Glutamatergic neuron (in vitro differentiated cells): ENCODE measurements at regions not wholly inside any gene's neighbourhood (a gene's known extent, or its start where the extent isn't known, plus 50 kb on each side); places are given as distances from the start of the nearest gene placed in this dataset.

Experiments
- DNase-seq: peaks from one replicate; pipeline ENCODE4 v3.0.0; 2022
- H3K27ac Mint-ChIP-seq: one replicate; pipeline ENCODE4 v1.8.0; 2020; ENCODE audit warnings: mild to moderate bottlenecking, mixed read lengths, inconsistent platforms; ENCODE audit not compliant: unreplicated experiment
- H3K27me3 Mint-ChIP-seq: one replicate; pipeline ENCODE4 v1.8.0; 2020; ENCODE audit warnings: mild to moderate bottlenecking, moderate library complexity, mixed read lengths, inconsistent platforms; ENCODE audit not compliant: unreplicated experiment
- H3K36me3 Mint-ChIP-seq: one replicate; pipeline ENCODE4 v1.8.0; 2020; ENCODE audit warnings: mild to moderate bottlenecking, mixed read lengths, inconsistent platforms; ENCODE audit not compliant: unreplicated experiment
- H3K4me1 Mint-ChIP-seq: one replicate; pipeline ENCODE4 v1.8.0; 2020; ENCODE audit warnings: mild to moderate bottlenecking, low read depth, mixed read lengths, inconsistent platforms; ENCODE audit not compliant: unreplicated experiment
- H3K4me3 Mint-ChIP-seq: one replicate; pipeline ENCODE4 v1.8.0; 2020; ENCODE audit warnings: mild to moderate bottlenecking, mixed read lengths, inconsistent platforms; ENCODE audit not compliant: unreplicated experiment
- H3K9me3 Mint-ChIP-seq: one replicate; pipeline ENCODE4 v1.8.0; 2020; ENCODE audit warnings: mild to moderate bottlenecking, moderate library complexity, mixed read lengths, inconsistent platforms; ENCODE audit not compliant: unreplicated experiment
- TF ChIP-seq, protein P1 (sequence below): fragments of 200-600 bp; sonication (generic); IDR thresholded peaks from one replicate; pipeline ENCODE4 v1.5.0; 2021; ENCODE audit not compliant: partially characterized antibody, unreplicated experiment

- Mint-ChIP-seq H3K27me3 (no peaks in the 10 kb centered on the region), H3K4me1 (no peaks in the 10 kb centered on the region), H3K27ac (no peak overlapping the region), H3K36me3 (no peaks in the 10 kb centered on the region), H3K4me3 (no peak overlapping the region), H3K9me3 (no peaks in the 10 kb centered on the region)
- TF ChIP-seq, protein P1, sequence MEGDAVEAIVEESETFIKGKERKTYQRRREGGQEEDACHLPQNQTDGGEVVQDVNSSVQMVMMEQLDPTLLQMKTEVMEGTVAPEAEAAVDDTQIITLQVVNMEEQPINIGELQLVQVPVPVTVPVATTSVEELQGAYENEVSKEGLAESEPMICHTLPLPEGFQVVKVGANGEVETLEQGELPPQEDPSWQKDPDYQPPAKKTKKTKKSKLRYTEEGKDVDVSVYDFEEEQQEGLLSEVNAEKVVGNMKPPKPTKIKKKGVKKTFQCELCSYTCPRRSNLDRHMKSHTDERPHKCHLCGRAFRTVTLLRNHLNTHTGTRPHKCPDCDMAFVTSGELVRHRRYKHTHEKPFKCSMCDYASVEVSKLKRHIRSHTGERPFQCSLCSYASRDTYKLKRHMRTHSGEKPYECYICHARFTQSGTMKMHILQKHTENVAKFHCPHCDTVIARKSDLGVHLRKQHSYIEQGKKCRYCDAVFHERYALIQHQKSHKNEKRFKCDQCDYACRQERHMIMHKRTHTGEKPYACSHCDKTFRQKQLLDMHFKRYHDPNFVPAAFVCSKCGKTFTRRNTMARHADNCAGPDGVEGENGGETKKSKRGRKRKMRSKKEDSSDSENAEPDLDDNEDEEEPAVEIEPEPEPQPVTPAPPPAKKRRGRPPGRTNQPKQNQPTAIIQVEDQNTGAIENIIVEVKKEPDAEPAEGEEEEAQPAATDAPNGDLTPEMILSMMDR: no peak
- DNase-seq: no peak
Measured at GRCh38 chr16:64539811-64540371, 582.0 kb downstream of the CDH11 start.

GRCh38 chr16:64534180-64534780 lies 587.6 kb downstream of the CDH11 start:
- Mint-ChIP-seq H3K9me3 (no peaks in the 10 kb centered on the region), H3K36me3 (no peaks in the 10 kb centered on the region), H3K4me3 (no peak overlapping the region), H3K27me3 (no peaks in the 10 kb centered on the region), H3K4me1 (no peaks in the 10 kb centered on the region), H3K27ac (no peak overlapping the region)
- TF ChIP-seq, protein P1: no peak
- DNase-seq: no peak

DNA sequence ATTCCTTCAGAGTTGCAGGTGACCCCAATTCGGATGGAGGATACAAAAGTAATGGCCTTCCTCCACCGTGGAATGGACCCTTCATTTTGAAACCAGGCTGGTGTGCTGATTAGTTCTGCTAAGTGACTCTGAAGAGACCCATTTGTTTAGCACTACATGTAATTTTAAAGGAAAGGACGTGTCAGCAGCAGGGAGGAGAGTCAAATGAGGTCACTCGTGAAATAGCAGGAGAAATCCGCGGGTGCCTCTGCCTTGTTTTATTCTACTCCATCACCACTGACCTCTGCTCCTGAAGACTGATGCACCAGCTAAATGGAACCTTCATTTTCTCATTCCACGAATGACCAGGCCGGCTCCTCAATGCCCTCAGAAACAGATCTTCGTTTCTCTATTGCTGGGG lies 589.2 kb downstream of the CDH11 start:
- no peaks in the 10 kb centered on the region for H3K27me3 Mint-ChIP-seq
- no peak overlapping the region for H3K27ac Mint-ChIP-seq
- H3K4me3 Mint-ChIP-seq: no peak overlapping the region
- no peak for DNase-seq
- TF ChIP-seq, protein P1: no peak
- no peaks in the 10 kb centered on the region for H3K4me1 Mint-ChIP-seq
- no peaks in the 10 kb centered on the region for H3K9me3 Mint-ChIP-seq
- no peaks in the 10 kb centered on the region for H3K36me3 Mint-ChIP-seq

DNA sequence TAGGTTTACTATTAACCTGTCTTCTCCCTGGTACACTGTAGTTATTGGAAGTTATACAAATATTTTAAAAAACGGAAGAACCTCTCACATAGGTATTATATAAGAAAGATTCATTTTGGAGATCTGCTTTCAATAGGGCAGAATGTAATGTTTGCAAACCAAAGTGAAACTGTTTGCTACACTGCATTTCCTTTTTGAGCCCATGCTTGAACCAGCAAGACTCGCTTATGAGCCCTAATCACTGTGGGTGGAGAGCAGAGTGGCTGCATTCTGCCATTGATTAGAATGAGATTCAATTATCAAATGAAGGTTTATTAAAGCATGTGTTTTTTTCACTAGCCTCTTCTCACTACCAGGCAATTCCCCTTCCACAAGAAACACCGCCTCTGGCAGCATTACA lies 589.7 kb downstream of the CDH11 start:
- Mint-ChIP-seq H3K9me3 (no peaks in the 10 kb centered on the region), H3K27ac (no peak overlapping the region), H3K27me3 (no peaks in the 10 kb centered on the region), H3K4me1 (no peaks in the 10 kb centered on the region), H3K36me3 (no peaks in the 10 kb centered on the region), H3K4me3 (no peak overlapping the region)
- TF ChIP-seq, protein P1: no peak
- no peak for DNase-seq

- no peak overlapping the region for H3K27ac Mint-ChIP-seq
- H3K27me3 Mint-ChIP-seq: no peaks in the 10 kb centered on the region
- TF ChIP-seq, protein P1: no peak
- H3K4me3 Mint-ChIP-seq: no peak overlapping the region
- no peaks in the 10 kb centered on the region for H3K36me3 Mint-ChIP-seq
- no peaks in the 10 kb centered on the region for H3K4me1 Mint-ChIP-seq
- DNase-seq: no peak
- no peaks in the 10 kb centered on the region for H3K9me3 Mint-ChIP-seq
Measured at GRCh38 chr16:64531401-64531800, 590.5 kb downstream of the CDH11 start.
